HG03196 (cell line): ENCODE measurements at regions not wholly inside any gene's neighbourhood (a gene's known extent, or its start where the extent isn't known, plus 50 kb on each side); places are given as distances from the start of the nearest gene placed in this dataset.
"Not testable (repeated sequence)": the region's sequence is repeated elsewhere in the genome, so short reads cannot be mapped to it uniquely, and the experiment has no call there.

Source experiments
- ATAC-seq: cut with Tn5 transposase; IDR thresholded peaks from one replicate; pipeline ENCODE4 v1.9.1; 2021; ENCODE audit not compliant: unreplicated experiment

DNA sequence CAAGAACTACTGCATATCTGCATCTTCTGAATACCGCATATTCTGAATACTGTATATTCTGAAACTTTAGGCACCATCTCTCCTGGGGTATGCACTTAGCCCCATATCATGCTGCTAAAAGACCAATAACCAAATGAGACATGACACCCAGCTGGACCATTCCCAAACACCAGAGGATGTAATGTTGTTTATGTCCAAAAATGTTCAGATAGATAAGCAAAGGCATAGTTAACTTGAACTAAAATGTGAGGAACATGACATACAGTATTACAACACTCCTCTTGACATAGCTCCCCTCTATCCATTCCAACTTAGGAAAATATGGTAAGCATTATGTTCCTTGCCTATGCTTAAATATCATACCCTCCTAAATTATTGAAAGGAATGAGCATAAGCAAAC is 127.3 kb downstream of the TENT5A start:
- no peak for ATAC-seq

GRCh38 chr6:81624453-81624852 is 128.0 kb downstream of the TENT5A start:
- ATAC-seq = no peak

DNA sequence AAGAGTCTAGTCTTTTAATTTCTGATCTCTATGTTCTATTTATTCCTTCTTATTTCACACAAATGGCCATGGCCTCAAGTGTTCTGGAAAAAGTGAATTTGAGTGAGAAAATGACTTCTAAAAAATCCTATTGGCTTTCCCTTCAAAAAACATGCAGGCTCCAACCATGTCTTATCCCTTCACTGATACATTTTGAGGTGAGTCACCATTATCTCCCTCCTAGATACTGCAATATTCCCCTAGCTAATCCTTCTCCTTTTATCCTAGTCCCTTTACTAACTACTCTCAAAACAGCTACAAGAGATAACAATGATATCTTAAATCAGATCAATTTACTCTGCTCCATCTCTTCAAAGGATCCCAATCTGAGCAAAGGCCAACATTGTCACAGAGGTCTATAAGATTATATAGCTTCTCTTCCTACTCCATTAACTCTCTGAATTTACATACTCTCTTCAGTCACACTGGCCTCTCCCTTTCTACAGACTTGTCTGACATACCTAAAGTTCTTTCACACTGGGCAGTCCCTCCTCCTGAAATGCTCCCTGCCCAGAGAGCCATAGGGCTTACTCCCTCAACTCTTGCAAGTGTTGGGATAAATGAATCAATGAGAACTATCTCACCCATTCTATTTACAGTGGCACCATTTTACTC is 129.2 kb downstream of the TENT5A start:
- no peak for ATAC-seq

GRCh38 chr6:81621816-81622395 is 130.6 kb downstream of the TENT5A start:
- no peak for ATAC-seq

- no peak for ATAC-seq
Measured at GRCh38 chr6:81614292-81614691, 138.2 kb downstream of the TENT5A start.

DNA sequence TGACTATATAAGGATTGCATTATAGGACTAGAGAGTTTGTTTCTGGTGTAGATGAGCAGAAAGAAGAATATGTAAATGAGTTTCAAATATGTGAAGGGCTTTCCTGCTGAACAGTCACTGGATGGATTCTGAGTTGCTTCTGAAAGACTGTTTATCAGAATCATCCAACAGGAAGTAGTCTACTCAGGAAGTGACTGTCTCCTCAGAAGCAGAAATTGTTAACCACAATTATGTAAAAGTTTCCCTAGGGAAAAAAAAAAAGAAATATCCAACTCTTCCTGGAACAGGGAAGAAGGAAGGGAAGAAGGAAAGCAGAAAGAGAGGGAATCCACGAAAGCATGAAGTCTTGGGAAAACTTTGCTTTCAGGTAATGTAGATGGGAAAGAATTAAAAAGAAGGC is 138.9 kb downstream of the TENT5A start:
- no peak for ATAC-seq

DNA sequence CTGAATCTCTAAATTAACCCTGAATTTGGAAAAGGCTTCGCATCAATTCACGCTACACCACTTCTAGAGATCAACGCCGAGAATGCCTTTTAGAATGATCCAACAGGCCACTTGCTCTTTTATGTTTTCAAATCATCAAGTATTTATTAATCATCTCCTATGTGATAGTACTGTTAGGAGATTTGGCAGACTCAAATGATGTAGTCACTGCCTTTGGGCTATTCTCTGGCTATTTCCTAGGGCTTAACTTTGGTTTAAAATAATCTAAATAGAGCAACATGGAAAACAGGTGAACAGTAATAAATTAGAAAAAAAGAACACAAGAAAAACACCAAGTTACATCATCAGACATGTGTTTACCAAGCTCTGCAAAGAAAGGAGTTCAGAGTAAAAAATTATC is 140.3 kb downstream of the TENT5A start:
- no peak for ATAC-seq

- ATAC-seq = no peak
Measured at GRCh38 chr6:81609736-81610135, 142.7 kb downstream of the TENT5A start.

- no peak for ATAC-seq
Measured at GRCh38 chr6:81608776-81609175, 143.7 kb downstream of the TENT5A start.

GRCh38 chr6:81606965-81607381 is 145.5 kb downstream of the TENT5A start:
- ATAC-seq = no peak

DNA sequence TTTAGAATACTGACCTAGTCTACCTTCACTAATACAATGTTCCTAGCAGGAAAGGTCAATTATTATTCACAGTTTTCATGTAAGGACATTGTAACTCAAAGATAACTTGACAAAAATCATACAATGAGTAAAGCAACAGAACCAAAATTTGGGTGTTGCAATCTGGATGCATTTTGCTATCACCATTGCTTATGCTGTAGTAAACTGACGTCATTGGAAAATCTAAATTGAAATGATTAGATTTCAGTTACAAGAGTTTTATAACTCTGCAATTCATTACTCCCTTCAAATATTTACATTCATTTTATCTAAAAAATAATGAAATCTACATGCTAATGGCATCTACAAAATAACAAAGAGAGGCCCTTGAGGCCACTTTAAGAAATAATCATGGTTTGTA is 147.0 kb downstream of the TENT5A start:
- no peak for ATAC-seq

GRCh38 chr6:81601918-81602317 is 150.6 kb downstream of the TENT5A start:
- no peak for ATAC-seq

DNA sequence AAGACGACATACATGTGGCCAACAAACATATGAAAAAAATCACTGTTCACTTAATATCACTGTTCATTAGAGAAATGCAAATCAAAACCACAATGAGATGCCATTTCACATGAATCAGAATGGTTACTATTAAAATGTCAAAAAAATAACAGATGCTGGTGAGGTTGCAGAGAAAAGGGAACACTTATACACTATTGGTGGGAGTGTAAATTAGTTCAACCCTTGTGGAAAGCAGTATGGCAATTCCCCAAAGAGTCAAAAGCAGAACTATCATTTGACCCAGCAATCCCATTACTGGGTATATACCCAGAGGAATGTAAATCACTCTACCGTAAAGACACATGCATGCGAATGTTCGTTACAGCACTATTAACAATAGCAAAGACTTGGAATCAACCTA is 152.0 kb downstream of the TENT5A start:
- not testable (repeated sequence) for ATAC-seq

- ATAC-seq = no peak
Measured at GRCh38 chr6:81594501-81594900, 158.0 kb downstream of the TENT5A start.

GRCh38 chr6:81590314-81590691 is 162.2 kb downstream of the TENT5A start:
- no peak for ATAC-seq

- no peak for ATAC-seq
Measured at GRCh38 chr6:81589465-81590313, 162.8 kb downstream of the TENT5A start.

- not testable (repeated sequence) for ATAC-seq
Measured at GRCh38 chr6:81585686-81586085, 166.8 kb downstream of the TENT5A start.

DNA sequence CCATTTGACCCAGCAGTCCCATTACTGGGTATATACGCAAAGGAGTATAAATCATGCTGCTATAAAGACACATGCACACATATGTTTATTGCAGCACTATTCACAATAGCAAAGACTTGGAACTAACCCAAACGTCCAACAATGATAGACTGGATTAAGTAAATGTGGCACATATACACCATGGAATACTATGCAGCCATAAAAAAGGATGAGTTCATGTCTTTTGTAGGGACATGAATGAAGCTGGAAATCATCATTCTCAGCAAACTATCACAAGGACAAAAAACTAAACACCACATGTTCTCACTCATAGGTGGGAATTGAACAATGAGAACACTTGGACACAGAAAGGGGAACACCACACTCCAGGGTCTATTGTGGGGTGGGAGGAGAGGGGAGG is 168.3 kb downstream of the TENT5A start:
- ATAC-seq = not testable (repeated sequence)

GRCh38 chr6:81575442-81575841 is 177.0 kb downstream of the TENT5A start:
- ATAC-seq = no peak

- ATAC-seq = no peak
Measured at GRCh38 chr6:81572020-81572419, 180.5 kb downstream of the TENT5A start.

GRCh38 chr6:81570681-81571080 is 181.8 kb downstream of the TENT5A start:
- no peak for ATAC-seq

DNA sequence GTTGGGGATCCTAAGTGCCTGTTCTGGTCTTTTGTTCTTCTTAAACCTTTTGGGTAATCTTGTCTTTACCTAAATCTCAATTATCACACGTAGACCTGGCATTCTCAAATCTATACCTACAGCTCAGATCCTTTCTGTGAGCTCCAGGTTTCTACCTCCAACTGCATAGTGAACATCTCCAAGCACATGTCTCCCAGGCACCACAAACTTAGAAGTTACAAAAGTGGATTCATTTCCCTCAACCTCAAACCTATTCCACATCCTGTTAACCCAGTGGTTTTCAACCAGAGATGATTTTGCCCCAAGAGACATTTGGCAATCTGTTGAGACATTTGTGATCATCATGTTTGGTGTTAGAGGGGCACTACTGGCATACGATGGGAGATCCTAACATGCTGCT is 183.5 kb downstream of the TENT5A start:
- ATAC-seq = no peak
